Activated B cell treated with CpG ODN at 0.5 μM for 24 hours (primary cell): ENCODE measurements at regions not wholly inside any gene's neighbourhood (a gene's known extent, or its start where the extent isn't known, plus 50 kb on each side); places are given as distances from the start of the nearest gene placed in this dataset.

Experiments
- ATAC-seq: fragments of 200-7000 bp; cut with Tn5 transposase; one replicate; pipeline ENCODE4 v1.10.0; 2021; ENCODE audit warnings: low read depth, mild to moderate bottlenecking, moderate library complexity
- CTCF ChIA-PET: fragments of 350-600 bp; sonication (Branson Sonifier 250); formaldehyde crosslinking; loops from one replicate; lab custom pipeline; 2021; ENCODE audit warnings: antibody characterized with exemption; lab: Charles Lee
- POLR2A ChIA-PET: fragments of 350-600 bp; sonication (Branson Sonifier 250); formaldehyde crosslinking; loops from one replicate; lab custom pipeline; 2021; ENCODE audit warnings: antibody characterized with exemption; lab: Charles Lee
- DNase-seq: peaks from one replicate; pipeline ENCODE4 v3.0.0; 2022
- H3K27ac Mint-ChIP-seq: one replicate; pipeline ENCODE4 v1.8.0; 2020; ENCODE audit warnings: mixed read lengths
- H3K27me3 Mint-ChIP-seq: one replicate; pipeline ENCODE4 v1.8.0; 2021; ENCODE audit warnings: mixed read lengths
- H3K36me3 Mint-ChIP-seq: one replicate; pipeline ENCODE4 v1.8.0; 2021; ENCODE audit warnings: low read depth, mixed read lengths
- H3K4me1 Mint-ChIP-seq: one replicate; pipeline ENCODE4 v1.8.0; 2021; ENCODE audit warnings: mixed read lengths
- H3K4me3 Mint-ChIP-seq: one replicate; pipeline ENCODE4 v1.8.0; 2020; ENCODE audit warnings: mild to moderate bottlenecking, mixed read lengths
- H3K9me3 Mint-ChIP-seq: one replicate; pipeline ENCODE4 v1.8.0; 2020; ENCODE audit warnings: mixed read lengths
- intact Hi-C: fragments of 100-400 bp; cut with micrococcal nuclease; formaldehyde crosslinking; loops from one replicate; pipeline ENCODE4 v1.15.1; 2024
- TF ChIP-seq, protein P1 (sequence below): fragments of 200-600 bp; IDR thresholded peaks from one replicate; pipeline ENCODE4 v1.8.0; 2022; ENCODE audit warnings: antibody characterized with exemption, mild to moderate bottlenecking

DNA sequence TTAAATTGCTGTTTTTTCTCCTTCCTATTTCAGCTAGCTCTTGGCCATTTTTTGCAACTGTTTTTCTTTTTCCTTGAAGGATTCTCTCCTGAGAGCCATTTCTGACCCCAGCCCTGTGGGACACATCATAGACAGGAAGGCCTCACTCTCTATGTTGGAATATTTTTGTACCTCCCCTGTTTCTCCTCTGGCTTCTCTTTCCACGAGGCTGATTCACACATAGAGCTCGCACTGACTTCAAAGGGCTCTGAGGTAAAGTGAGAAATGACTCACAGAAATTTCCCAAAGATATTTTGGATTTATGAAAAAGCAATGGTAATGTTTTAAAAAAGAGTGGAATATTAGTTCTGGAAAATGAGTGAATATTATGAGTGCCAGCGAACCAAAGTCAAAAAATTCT lies 181.7 kb upstream of the IGFBP7 start:
- DNase-seq (no peak), ATAC-seq (no peak)
- intact Hi-C loops, result no loop called here
- TF ChIP-seq, protein P1, sequence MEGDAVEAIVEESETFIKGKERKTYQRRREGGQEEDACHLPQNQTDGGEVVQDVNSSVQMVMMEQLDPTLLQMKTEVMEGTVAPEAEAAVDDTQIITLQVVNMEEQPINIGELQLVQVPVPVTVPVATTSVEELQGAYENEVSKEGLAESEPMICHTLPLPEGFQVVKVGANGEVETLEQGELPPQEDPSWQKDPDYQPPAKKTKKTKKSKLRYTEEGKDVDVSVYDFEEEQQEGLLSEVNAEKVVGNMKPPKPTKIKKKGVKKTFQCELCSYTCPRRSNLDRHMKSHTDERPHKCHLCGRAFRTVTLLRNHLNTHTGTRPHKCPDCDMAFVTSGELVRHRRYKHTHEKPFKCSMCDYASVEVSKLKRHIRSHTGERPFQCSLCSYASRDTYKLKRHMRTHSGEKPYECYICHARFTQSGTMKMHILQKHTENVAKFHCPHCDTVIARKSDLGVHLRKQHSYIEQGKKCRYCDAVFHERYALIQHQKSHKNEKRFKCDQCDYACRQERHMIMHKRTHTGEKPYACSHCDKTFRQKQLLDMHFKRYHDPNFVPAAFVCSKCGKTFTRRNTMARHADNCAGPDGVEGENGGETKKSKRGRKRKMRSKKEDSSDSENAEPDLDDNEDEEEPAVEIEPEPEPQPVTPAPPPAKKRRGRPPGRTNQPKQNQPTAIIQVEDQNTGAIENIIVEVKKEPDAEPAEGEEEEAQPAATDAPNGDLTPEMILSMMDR, result no peak
- Mint-ChIP-seq H3K27me3 (no peaks in the 10 kb centered on the region), H3K9me3 (no peaks in the 10 kb centered on the region), H3K36me3 (no peaks in the 10 kb centered on the region), H3K27ac (no peak overlapping the region), H3K4me1 (no peaks in the 10 kb centered on the region), H3K4me3 (no peak overlapping the region)
- CTCF ChIA-PET, result no interaction called here
- POLR2A ChIA-PET, result no interaction called here

DNA sequence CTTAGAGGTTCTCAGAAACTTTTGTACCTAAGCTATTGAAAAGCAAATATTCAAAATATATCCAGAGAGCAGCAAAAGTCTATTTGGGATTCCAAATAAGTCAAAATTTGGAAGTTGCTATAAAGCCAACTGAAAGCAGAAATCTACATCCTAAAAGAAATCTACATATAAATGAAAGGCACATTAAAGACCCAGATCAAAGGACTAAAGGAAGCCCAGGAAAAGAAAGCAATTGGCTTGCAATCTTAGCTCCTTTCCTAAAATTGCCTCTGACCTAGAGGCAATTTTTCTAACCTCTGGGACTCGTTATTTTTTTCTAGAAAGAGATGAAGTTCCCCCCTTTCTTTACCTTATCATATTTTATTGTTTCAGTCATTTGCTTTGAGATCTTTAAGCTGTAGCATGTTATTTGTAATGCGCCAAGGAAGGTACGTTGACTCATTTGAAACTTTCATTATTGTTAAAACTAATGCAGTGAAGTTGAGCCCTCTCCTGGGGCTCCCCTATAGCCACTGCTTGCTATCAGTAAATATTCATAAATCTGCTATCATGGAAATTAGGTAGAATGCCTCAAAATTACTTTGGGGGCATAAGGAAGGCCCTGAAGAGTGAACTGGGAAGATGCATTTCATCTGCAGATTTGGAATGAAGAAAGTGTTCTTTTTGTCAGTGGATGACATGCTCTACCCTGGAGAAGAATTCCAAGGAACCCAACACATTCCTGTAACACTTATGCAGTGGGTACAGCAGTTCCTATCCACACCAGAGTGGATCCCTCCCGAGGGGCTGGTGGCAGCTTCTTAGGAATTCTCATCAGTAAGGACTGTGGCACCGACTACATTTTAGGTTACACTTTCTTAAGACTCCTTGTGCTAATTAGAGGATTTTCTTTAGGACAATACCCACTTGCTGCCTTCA lies 177.8 kb upstream of the IGFBP7 start:
- H3K4me1 Mint-ChIP-seq, result no peaks in the 10 kb centered on the region
- TF ChIP-seq, protein P1, result no peak
- ATAC-seq (no peak), DNase-seq (no peak)
- no peaks in the 10 kb centered on the region for H3K36me3 Mint-ChIP-seq
- no peaks in the 10 kb centered on the region for H3K9me3 Mint-ChIP-seq
- H3K4me3 Mint-ChIP-seq, result no peak overlapping the region
- intact Hi-C loops, result no loop called here
- H3K27ac Mint-ChIP-seq, result no peak overlapping the region
- H3K27me3 Mint-ChIP-seq, result no peaks in the 10 kb centered on the region
- ChIA-PET CTCF (no interaction called here), POLR2A (no interaction called here)

DNA sequence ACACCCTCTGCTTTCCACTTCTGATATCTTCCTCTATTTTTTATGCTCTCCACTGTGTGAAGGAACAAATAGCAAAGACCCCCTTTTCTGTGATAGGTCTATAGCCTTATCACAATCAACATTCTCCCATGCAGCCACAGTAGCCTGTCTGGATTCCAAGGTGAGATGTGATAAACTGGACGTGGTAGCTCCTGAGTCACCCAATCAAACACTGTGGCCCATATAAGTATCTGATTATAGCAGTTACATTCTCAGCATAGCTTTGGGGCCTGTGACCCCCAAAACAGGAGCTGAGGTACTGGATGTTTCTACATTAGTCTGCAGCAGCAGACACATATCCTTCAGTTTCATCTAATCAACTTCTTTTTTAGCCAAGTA lies 172.7 kb upstream of the IGFBP7 start:
- POLR2A ChIA-PET, result no interaction called here
- CTCF ChIA-PET, result no interaction called here
- Mint-ChIP-seq H3K27ac (no peak overlapping the region), H3K36me3 (no peaks in the 10 kb centered on the region), H3K27me3 (peaks cover 2% of the 10 kb centered on the region), H3K4me3 (no peak overlapping the region), H3K4me1 (no peaks in the 10 kb centered on the region), H3K9me3 (no peaks in the 10 kb centered on the region)
- TF ChIP-seq, protein P1, result no peak
- DNase-seq (no peak), ATAC-seq (no peak)
- intact Hi-C loops, result no loop called here

DNA sequence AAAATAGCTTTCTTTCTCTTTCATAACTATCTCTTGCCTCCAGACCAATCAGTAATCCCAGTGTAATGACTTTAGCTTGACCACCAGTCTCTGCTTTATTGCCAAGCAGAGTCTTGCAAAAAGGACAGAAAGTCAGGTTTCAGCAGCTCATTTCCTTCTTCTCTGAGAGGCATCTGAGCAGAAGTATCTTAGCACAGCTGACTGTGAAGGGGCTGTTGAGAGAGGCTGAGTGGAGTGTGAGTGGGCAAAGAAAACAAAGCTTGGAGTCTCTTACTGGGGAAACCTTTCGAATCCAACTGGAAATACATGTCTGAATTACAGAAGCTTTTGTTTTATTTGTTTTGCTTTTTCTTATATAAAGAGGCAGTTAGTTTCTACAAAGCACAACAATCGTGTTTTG lies 170.3 kb upstream of the IGFBP7 start:
- no peaks in the 10 kb centered on the region for H3K36me3 Mint-ChIP-seq
- H3K27me3 Mint-ChIP-seq, result peaks cover 2% of the 10 kb centered on the region
- TF ChIP-seq, protein P1, result no peak
- DNase-seq (no peak), ATAC-seq (no peak)
- H3K9me3 Mint-ChIP-seq, result no peaks in the 10 kb centered on the region
- no peaks in the 10 kb centered on the region for H3K4me1 Mint-ChIP-seq
- intact Hi-C loops, result no loop called here
- ChIA-PET POLR2A (no interaction called here), CTCF (no interaction called here)
- H3K27ac Mint-ChIP-seq, result no peak overlapping the region
- H3K4me3 Mint-ChIP-seq, result no peak overlapping the region

DNA sequence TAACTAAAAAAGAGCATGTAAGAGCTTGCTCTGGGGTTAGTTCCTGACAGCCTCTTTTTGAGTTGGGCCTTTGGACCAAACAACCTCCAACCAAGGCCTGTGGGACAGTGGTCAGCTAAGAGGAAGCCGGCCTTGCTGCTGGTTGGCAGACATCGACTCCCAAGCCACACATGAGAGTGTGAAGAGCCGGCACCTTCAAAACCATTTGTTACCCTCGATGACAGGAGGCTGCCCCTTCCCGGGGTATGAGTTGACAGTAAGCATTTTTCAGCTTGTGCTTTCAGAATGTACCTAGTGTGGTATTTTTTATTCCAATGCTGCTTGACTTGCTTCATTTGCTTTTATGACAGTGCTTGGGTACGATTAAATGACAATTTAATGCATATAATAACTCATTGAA lies 168.6 kb upstream of the IGFBP7 start:
- DNase-seq (no peak), ATAC-seq (no peak)
- peaks cover 2% of the 10 kb centered on the region for H3K27me3 Mint-ChIP-seq
- ChIA-PET CTCF (no interaction called here), POLR2A (no interaction called here)
- H3K36me3 Mint-ChIP-seq, result no peaks in the 10 kb centered on the region
- no peaks in the 10 kb centered on the region for H3K9me3 Mint-ChIP-seq
- no peak overlapping the region for H3K27ac Mint-ChIP-seq
- H3K4me1 Mint-ChIP-seq, result no peaks in the 10 kb centered on the region
- no peak overlapping the region for H3K4me3 Mint-ChIP-seq
- TF ChIP-seq, protein P1, result no peak
- intact Hi-C loops, result no loop called here
